NCI-H345 (cell line): ENCODE measurements at regions not wholly inside any gene's neighbourhood (a gene's known extent, or its start where the extent isn't known, plus 50 kb on each side); places are given as distances from the start of the nearest gene placed in this dataset.
A peak's percentile ranks its signal among the peaks of the same experiment; 100 is the strongest.
"Not testable (repeated sequence)": the region's sequence is repeated elsewhere in the genome, so short reads cannot be mapped to it uniquely, and the experiment has no call there.

Experiments
- DNase-seq: peaks from one replicate; lab custom pipeline; 2025; lab: John Stamatoyannopoulos, UW

DNA sequence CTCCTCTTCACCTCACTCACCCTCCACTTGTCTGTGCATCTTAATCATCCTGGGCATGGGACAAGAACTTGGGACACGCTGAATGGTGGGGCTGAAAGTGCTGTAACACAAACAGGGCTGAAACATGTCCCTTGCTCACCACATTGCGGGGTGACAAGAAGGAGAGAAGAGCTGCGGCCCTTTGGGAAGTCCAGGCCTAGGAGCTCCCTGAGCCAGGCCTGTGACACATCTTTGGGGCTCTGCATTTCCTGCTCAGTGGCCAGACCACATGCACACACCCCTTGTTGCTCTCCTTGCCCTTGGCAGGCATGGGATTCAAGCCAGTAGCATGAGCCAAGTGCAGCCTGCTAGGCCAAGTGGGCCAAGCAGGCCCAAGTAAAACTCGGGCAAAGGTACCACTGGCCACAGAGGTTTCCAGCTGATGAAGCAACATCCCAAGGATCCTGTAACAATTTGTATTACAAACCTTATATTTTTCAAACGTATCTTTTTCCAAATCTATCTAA, 1384.3 kb upstream of the PCDH20 start:
- DNase-seq, result no peak

DNA sequence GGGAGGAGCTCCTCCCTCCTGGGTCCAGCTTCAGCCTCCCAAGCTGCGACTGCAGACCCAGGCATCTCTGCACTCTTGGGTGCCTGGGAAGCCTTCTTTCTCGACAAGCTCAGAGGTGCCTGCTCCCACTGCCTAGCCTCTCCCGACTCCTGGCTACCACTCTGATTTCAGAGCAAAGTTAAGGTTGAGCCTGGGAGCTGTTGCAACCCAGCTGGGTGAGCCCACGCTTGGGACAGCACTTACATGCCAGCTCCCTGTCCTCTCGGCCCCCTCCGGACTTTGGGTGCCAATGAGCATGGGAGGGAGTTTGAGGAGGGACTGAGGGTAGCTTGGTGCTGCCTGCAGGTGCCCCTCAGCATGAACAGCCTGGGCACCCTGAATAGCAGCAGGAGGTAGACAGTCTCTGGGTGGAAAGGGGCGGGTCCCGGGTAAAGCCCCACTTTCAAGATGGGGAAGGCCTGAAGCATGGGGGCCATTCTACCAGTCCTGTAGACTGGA, 1383.4 kb upstream of the PCDH20 start:
- DNase-seq, result no peak

DNA sequence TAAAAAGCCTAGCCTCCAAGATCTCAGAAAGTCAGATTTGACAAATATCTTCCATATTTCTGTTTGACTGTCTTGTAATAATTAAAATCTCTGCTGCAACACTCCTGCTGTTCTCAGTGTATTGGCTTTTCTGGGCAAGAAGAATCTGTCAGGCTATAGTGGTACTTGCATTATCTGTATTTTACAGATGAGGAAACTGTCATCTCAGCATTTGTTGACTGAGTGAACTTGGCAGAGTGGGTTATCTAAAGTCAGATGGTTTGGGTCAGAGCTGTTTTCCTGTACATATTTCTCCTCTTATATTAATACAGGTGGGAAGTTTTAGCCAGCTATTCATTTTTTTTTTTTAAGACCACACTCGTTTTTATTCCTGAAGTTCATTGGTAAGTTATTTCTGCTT, 1378.2 kb upstream of the PCDH20 start:
- DNase-seq, result no peak

DNA sequence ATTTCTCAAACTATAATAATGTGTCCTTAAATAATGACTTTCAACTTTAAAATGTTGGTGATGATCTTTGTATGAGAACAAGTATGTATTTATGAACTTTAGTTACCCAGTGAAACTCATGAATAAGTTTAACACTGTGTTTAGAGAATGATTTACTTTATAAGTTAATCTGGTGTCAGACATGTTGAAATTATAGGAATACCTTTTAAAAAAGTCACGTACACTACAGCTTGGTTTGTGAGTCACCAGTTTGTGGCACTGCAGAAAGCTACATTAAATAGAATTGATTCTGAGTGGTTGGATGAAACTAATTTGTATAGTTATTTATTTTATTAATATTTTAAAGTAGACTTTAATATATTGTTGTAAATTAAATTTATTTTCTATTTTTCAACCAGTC, 1366.2 kb upstream of the PCDH20 start:
- DNase-seq, result no peak

DNA sequence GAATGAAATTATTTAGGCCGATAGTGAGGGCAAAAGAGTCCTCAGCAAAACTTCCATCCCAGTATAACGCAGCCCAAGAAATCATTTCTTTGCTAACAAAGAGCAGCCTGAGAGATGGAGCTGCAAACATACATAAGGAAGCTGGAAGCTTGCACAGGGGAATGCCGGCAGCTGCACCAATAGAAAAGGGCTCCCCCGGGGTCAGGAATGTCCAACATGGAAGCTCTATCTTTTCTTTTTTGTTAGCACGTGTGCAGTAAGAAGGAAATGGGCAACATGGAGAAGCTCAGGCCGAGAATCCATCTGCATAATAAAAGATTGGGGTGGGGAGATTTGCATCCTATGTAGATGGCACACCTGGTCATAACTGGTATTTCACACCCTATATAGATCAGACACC, 1363.5 kb upstream of the PCDH20 start:
- DNase-seq, result no peak

DNA sequence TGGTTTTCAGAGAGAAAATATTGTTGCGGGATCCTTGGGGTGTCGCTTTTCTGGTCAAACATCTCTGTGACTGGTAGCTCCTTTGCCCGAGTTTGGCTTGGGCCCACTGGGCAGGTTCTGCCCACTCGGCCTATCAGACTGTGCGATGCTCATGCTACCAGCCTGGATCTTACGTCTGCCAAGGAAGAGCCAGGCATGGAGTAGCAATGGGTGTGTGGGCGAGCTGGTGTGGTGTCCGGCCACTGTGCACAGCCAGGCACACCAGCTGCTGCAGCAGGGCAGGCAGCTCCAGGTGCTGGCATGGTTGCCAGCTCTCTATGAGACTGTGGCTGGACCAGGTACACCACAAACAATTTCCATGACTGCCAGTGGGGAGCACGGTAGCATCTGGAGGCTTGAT, 1351.8 kb upstream of the PCDH20 start:
- no peak for DNase-seq

DNA sequence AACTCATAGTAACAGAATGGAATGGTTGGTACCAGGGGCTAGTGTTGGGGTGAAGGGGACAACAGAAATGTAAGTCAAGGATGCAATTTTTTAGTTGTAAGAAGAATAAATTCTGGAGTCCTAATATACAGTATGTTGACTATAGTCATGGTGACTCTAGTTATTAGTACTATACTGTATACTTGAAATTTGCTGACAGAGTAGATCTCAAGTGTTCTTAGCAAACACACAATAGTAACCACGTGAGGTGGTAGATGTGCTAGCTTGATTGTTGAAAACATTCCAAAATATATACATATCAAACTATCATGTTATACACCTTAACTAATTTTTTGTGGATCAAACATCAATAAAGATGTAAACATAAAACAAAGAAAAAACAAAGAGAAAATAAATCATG, 1345.1 kb upstream of the PCDH20 start:
- no peak for DNase-seq

DNA sequence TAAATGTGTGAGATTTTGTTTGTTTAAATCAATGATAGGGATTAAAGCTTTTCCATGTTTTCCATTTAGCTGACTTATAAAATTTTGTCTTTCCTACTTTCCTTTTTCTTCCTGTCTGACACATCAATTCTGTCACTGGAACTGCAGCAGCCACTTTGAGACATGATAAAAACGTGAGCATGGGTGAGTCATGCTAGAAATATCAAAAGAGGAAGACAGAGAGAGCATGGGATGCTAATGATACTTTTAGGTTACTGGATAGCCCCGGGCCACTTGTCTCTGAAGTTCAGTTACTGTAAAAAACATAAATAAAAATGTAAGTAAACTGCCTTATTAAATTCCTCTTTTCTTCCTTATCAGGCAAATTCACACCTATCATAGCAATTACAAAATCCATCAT, 1332.0 kb upstream of the PCDH20 start:
- DNase-seq, result no peak

DNA sequence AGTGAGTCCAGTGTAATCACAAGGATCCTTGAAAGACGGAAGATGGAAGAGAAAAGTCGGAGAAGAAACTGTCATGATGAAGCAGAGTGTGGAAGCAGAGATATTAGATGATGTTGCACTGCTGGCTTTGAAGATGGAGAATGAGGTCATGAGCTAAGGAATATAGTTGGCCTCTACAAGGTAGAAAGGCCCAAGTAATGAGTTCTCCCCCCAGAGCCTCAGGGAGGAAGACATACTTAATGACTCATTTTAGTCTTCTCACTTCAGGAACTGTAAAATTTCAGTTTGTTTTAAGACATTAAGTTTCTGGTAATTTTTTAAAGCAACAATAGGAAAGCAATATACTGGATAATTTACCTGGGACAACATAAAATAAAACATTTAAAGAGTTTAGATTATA, 1331.5 kb upstream of the PCDH20 start:
- DNase-seq, result no peak

DNA sequence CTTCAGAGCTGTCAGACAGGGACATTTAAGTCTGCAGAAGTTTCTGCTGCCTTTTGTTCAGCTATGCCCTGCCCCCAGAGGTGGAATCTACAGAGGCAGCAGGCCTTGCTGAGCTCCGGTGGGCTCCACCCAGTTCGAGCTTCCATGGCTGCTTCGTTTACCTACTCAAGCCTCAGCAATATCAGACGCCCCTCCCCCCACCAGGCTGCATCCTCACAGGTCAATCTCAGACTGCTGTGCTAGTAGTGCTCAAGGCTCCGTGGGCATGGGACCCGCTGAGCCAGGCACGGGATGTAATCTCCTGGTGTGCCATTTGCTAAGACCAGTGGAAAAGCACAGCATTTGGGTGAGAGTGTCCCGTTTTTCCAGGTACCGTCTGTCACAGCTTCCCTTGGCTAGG, 1314.1 kb upstream of the PCDH20 start:
- DNase-seq, result not testable (repeated sequence)

DNA sequence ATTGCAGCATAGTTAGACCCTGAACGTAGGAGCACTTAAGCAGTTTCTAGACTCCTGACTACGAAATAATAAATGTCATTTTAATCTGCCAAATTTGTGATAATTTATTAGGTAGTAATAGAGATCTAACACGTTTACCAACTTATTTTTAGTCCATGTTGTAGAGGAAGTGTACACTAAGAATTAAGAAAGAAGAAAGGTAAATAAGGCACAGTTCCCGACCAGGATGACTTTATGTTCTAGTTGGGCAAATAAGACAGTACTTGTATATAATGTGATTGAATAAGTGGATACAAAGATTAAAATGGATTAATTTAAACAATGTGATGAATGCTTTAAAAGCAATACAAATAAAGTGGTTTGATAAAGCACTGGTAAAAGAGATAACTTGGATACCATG, 1306.2 kb upstream of the PCDH20 start:
- no peak for DNase-seq

DNA sequence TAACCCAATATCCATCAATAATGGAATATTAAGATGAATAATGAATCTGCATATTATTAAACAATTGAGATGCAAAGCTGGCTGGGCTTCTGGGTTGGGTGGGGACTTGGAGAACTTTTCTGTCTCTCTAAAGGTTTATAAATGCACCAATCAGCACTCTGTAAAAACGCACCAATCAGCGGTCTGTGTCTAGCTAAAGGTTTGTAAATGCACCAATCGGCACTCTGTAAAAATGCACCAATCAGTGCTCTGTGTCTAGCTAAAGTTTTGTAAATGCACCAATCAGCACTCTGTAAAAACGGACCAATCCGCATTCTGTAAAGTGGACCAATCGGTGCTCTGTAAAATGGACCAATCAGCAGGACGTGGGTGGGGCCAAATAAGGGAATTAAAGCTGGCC, 1296.3 kb upstream of the PCDH20 start:
- not testable (repeated sequence) for DNase-seq

DNA sequence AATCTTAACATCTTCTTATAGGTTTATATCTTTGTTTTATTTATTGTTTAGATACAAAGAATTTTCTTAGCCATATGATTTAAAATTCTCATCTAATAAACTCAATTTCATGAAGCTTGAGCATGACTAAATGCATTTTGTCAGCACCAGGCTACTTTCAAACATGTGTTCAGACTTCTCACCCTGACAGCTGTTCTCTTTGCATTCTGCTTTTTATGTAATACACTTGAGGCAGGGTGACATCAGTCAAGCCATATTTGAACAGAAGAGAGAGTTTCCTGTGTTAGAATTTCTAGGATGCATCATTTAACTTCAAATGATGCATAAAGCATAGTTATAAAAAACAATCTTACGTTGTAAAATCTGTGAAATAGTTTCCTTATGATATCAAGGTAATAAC, 1295.1 kb upstream of the PCDH20 start:
- DNase-seq, result peak; percentile 40

DNA sequence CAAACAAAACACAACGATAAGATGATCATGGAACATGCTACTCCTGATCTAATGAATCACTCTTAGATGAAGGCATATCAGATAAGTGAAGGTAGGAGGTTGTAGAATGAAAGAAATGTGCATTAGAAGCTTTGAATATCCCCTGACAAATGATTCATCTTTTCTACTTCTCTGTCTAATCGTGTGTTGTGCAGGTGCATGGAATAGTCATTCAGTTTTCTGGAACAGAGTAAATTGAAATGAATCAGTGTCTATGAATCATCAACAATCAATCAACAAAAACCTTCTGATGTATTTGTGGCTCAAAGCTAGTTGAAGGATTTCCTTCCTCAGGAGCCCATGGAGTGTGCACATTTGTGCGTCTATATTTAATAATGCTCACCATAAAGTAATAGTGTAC, 1290.4 kb upstream of the PCDH20 start:
- DNase-seq, result no peak

DNA sequence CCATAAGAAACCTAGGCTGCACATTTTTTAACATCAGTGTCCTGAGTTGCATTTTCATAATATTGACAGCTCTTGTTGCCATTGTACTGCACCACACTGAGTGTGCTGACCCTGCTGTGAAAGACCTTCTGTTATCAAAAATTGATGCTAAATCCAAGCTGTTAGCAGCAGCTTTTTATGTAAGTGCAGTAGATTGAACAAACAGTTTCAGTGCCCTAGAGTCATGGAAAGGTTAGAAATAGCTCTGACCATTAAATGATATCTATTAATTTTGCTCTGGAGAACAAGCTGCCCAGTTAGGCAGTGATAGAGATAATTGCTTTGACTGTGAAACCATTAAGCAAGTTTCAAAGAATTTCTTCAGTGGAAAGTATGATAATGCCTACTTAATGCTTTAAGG, 1289.2 kb upstream of the PCDH20 start:
- DNase-seq, result no peak

DNA sequence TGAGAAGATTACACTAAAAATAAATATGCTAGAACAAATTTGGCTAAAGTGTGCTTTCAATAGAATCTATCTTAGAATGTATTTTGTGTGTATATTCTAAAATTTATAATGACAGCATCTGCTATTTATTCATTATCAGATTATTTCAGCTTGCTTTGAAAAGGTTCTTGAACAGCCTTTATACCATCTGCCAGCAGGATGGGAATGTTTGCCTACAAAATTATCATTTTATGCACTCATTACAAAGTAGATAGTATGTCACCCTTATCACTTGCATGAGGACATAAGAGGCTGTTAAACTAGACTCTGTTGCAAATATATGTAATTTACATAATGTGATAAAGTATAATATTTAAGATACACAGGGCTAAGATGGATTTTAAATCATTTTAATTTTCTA, 1286.9 kb upstream of the PCDH20 start:
- no peak for DNase-seq

DNA sequence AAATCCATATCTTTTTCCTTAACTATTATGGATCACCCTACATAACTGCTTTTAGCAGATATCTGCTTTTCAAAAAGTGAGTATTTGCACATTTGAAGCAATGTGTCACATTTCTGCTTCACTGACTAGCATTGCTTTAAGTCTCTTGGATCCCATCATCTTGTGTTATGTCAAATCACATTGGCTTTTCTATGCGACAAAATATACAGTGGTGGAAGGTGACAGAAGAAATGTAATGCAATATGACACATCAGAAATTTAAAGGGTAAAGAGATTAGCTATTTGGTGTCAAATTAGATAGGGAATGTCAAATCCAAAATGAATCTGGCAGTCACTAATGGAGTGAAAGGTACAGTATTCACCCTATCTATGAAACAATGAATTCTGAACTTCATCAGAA, 1282.1 kb upstream of the PCDH20 start:
- no peak for DNase-seq

DNA sequence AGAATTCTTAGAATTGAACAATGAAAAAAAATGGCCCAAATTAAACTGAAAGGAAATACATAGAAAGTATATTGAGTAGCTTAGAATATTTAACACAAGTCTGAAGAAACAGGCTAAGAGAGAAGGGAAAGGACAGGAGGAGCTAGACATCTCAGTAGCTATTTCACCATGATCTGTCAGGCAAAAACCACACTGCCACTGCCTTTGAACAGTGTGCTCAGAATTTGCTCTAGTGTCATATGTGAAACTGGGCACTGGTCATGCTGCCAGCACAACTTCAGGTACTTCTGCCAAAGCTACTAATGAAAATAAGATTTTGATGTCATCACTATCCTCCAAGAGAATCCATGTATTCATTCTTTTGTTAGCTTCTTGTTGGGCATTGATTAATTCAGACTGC, 1280.8 kb upstream of the PCDH20 start:
- no peak for DNase-seq

DNA sequence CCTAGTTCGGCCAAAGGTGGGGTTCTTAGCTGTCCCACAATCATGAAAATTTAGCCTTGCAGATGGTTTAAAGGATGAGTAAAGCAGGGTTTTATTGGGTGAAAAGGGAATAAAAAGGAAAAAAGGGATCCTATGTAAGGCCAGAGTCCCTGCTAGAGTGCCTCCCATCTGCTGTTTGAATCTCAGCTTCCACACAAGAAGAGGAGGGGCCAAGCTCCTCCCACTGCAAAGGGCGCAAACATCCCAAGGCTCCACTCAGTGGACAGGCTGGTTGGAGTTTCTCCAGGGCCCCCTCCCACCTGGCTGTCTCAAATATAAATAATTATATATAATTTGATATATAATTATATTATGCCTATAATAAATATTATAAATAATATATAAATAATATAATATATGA, 1272.1 kb upstream of the PCDH20 start:
- DNase-seq, result no peak

DNA sequence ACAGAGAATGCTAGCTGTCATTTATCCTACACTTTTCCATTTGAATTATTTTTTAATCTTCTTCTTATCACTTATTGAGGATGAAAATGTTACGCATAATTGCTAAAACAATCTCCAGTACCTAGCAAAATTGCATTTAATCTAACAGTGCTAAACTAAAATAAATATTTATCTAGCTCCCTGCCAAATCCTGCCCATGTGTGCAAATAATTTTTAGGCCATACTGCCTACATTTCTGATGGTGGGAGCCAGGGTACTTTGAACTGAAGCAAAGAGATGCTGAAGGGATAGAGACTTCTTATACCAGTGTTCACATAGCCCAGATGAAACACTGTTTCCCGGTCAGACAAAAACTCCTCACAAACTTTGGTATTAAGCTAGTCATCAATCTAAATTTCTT, 1268.7 kb upstream of the PCDH20 start:
- no peak for DNase-seq

DNA sequence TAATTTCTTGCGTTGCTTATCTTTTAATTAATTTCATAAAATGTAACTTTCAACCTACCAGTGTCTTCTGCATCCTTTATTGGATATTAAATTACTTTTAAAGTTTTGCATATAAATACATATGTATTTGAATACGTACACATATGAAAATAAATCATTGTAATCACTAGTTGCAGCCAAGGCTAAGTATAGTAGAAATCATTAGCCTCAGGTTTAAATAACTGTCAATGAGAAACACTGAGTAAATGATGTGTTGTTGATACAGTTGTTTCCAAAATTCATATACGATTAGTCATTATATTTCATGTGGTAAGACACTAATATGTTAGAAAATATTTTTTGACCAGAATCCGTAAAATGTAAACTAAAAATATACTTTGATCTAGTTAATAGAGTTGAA, 1267.1 kb upstream of the PCDH20 start:
- DNase-seq, result no peak

DNA sequence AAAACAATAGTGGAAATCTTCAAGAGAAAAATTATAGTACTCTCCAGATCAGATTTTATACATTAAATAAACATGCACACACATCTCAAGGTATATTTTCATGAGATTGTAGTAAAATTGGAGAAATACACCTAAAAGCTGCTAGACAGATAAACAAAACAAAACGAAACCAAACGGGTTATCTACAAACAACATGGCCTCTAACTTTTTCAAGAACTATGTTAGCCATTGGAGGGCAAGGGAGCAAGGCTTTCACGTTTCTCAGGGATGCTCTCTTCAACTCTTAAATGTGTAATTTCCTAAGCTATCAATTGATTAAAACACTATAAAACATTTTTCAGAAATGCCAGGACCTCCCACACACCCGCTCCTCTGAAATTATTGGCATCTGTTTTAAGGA, 1262.4 kb upstream of the PCDH20 start:
- no peak for DNase-seq

DNA sequence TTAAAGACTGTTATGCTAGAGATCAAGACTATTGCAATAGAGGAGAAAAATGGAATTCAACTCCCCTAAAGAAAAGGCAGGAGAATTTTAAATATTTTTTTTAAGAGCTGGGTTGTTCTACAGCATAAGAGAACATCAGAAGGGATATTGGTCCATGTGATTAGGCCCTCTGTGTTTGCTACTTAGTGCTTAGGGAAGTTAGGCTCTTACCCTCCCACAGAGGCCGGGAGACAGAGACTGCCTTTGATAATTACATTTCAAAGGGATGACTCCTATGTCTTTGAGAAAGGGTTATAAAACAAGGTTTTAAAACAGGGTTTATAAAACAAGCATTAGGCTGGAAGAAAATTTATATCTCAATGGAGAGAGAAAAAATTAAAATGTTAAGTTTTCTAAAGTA, 1248.1 kb upstream of the PCDH20 start:
- no peak for DNase-seq

DNA sequence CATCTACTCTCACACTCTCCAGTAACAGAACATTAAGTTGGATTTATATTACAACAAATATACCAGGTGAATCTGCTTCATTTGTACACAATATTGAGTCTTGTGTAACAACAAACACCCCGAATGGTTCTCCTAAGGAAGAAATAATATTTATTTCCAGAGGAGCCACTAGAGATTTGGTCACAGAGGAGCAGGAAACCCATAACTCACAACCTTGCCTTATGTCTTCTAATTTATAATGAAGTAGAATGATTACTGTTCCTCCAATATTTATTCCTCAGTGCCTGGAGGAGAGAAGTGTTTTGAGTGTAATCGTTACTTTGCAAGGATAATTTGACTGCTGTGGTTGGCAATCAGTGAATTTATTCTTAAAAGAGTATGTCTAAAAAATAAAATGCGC, 1243.7 kb upstream of the PCDH20 start:
- DNase-seq, result no peak

DNA sequence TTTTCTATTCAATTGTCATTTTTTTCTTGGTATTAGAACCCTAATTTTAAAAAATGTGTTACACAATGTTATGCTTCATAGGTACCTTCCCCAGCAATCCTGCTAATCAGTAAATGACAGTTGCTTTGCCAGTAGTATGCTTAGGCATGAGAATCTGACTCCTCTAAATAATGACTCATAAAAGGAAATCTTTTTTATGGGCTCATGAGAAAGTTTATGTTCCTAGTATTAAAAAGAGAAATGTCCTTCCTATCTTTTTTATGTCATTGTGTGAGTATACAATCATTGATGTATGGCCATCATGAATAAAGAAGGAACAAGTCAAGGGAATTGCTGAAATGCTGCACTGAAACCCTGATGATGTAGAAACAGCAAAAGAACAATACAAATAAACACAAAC, 1237.7 kb upstream of the PCDH20 start:
- DNase-seq, result no peak
